Type B pancreatic cell (in vitro differentiated cells): ENCODE measurements at regions not wholly inside any gene's neighbourhood (a gene's known extent, or its start where the extent isn't known, plus 50 kb on each side); places are given as distances from the start of the nearest gene placed in this dataset.
"Not testable (repeated sequence)": the region's sequence is repeated elsewhere in the genome, so short reads cannot be mapped to it uniquely, and the experiment has no call there.

ENCODE experiments used
- DNase-seq: peaks from one replicate; pipeline ENCODE4 v3.0.0; 2021; ENCODE audit warnings: mixed read lengths; ENCODE audit not compliant: unreplicated experiment; ENCODE audit errors: extremely low spot score
- H3K27ac Mint-ChIP-seq: 2 replicates; pipeline ENCODE4 v1.8.0; 2021; ENCODE audit warnings: mild to moderate bottlenecking, mixed read lengths
- H3K27me3 Mint-ChIP-seq: 2 replicates; pipeline ENCODE4 v1.8.0; 2021; ENCODE audit warnings: mixed read lengths
- H3K36me3 Mint-ChIP-seq: 2 replicates; pipeline ENCODE4 v1.8.0; 2021; ENCODE audit warnings: mixed read lengths
- H3K4me1 Mint-ChIP-seq: one replicate; pipeline ENCODE4 v1.8.0; 2021; ENCODE audit warnings: mixed read lengths; ENCODE audit not compliant: unreplicated experiment
- H3K4me3 Mint-ChIP-seq: 2 replicates; pipeline ENCODE4 v1.8.0; 2021; ENCODE audit warnings: mild to moderate bottlenecking, mixed read lengths
- H3K9me3 Mint-ChIP-seq: 2 replicates; pipeline ENCODE4 v1.8.0; 2021; ENCODE audit warnings: mixed read lengths
- CTCF ChIP-seq: fragments of 200-600 bp; sonication (generic); conservative IDR thresholded peaks from 2 replicates; pipeline ENCODE4 v1.5.0; 2021; ENCODE audit warnings: antibody characterized with exemption, mild to moderate bottlenecking

GRCh38 chr6:69555088-69555638 is 241.6 kb downstream of the LMBRD1 start:
- H3K4me1 Mint-ChIP-seq = no peaks in the 10 kb centered on the region

GRCh38 chr6:69542494-69542893 is 254.3 kb downstream of the LMBRD1 start:
- Mint-ChIP-seq H3K36me3 (no peaks in the 10 kb centered on the region), H3K27ac (no peak overlapping the region), H3K4me3 (no peak overlapping the region), H3K9me3 (no peaks in the 10 kb centered on the region), H3K4me1 (no peaks in the 10 kb centered on the region), H3K27me3 (no peaks in the 10 kb centered on the region)
- no peak for TF ChIP-seq CTCF
- no peak for DNase-seq

More at GRCh38 chr6:69555088-69555638, 241.6 kb downstream of the LMBRD1 start:
- no peak for TF ChIP-seq CTCF
- Mint-ChIP-seq H3K9me3 (no peaks in the 10 kb centered on the region), H3K27me3 (no peaks in the 10 kb centered on the region), H3K36me3 (no peaks in the 10 kb centered on the region), H3K27ac (no peak overlapping the region), H3K4me3 (no peak overlapping the region)
- no peak for DNase-seq

- H3K4me1 Mint-ChIP-seq = no peaks in the 10 kb centered on the region
- no peak for DNase-seq
- no peak overlapping the region for H3K27ac Mint-ChIP-seq
- H3K4me3 Mint-ChIP-seq = no peak overlapping the region
- TF ChIP-seq CTCF = no peak
- H3K27me3 Mint-ChIP-seq = no peaks in the 10 kb centered on the region
- H3K9me3 Mint-ChIP-seq = no peaks in the 10 kb centered on the region
- H3K36me3 Mint-ChIP-seq = no peaks in the 10 kb centered on the region
Measured at GRCh38 chr6:69527921-69528476, 268.8 kb downstream of the LMBRD1 start.

- H3K27me3 Mint-ChIP-seq, H3K4me1 Mint-ChIP-seq, DNase-seq, H3K9me3 Mint-ChIP-seq, H3K36me3 Mint-ChIP-seq: not testable (repeated sequence)
- Mint-ChIP-seq H3K27ac (peak overlapping the region; percentile 74), H3K4me3 (peak overlapping the region; percentile 85)
Measured at GRCh38 chr6:69515480-69515879, 281.3 kb downstream of the LMBRD1 start.

GRCh38 chr6:69494595-69494994 is 302.2 kb downstream of the LMBRD1 start:
- Mint-ChIP-seq H3K36me3 (no peaks in the 10 kb centered on the region), H3K27me3 (no peaks in the 10 kb centered on the region), H3K4me1 (no peaks in the 10 kb centered on the region), H3K27ac (no peak overlapping the region), H3K9me3 (no peaks in the 10 kb centered on the region), H3K4me3 (no peak overlapping the region)
- DNase-seq = no peak
- no peak for TF ChIP-seq CTCF

GRCh38 chr6:69489970-69490369 is 306.8 kb downstream of the LMBRD1 start:
- Mint-ChIP-seq H3K9me3 (no peaks in the 10 kb centered on the region), H3K4me1 (no peaks in the 10 kb centered on the region), H3K27ac (no peak overlapping the region), H3K4me3 (no peak overlapping the region), H3K27me3 (no peaks in the 10 kb centered on the region), H3K36me3 (no peaks in the 10 kb centered on the region)
- TF ChIP-seq CTCF = no peak
- no peak for DNase-seq
